ENCODE measurements at regions not wholly inside any gene's neighbourhood (a gene's known extent, or its start where the extent isn't known, plus 50 kb on each side); places are given as distances from the start of the nearest gene placed in this dataset.
"Not testable (repeated sequence)": the region's sequence is repeated elsewhere in the genome, so short reads cannot be mapped to it uniquely, and the experiment has no call there.

DNA sequence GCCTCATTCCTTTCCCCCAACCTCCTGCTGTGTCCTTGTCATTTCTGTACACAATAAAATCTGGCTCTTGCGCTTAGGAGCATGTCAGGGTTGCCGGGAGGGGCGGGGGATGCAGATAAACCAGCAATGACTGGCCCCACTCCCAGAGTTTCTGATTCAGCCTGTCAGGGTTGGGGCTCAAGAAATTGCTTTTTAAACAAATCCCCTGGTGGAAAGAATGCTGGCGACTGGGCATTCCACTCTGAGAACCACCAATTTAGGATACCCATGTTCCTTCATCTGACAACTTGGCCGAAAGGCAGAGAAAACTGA, 376.4 kb downstream of the TCERG1L start:
- DNase-seq (ENCODE audit: low read depth): no peak

DNA sequence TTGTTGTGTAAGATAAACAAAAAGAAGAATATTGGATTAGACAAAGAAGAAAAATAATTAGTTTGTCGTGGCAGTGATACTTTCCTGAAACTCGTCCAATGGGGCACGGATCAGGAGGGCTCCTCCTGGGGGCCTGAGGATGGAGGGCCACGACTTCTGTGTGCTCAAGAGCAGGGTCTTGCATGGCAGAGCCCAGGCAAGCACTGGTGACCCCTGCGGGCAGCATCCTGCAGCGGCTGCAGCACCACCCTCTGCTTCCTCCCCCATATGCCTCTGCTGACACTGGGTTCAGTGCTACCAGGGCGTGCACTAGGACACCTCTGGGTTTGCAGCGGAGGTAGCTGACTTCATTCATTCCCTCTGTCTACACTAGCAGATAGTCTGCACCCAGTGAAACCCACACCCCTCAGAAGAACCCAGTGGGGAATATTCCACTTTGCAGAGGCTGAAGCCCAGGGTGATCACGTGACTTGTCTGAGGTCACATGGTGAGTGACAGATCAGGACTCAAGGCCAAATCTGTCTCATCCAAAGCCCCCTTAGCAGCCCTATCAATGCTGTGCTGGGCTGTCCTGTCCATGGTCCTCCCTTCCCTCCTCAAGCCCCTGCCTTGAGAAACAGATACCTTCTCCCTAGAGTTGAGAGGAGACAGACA, 375.5 kb downstream of the TCERG1L start:
- no peak for DNase-seq (ENCODE audit: low read depth)

- no peak for DNase-seq (ENCODE audit: low read depth)
Observed at GRCh38 chr10:130936851-130937250, 374.7 kb downstream of the TCERG1L start.

- no peak for DNase-seq (ENCODE audit: low read depth)
Observed at GRCh38 chr10:130938051-130938450, 373.5 kb downstream of the TCERG1L start.

DNA sequence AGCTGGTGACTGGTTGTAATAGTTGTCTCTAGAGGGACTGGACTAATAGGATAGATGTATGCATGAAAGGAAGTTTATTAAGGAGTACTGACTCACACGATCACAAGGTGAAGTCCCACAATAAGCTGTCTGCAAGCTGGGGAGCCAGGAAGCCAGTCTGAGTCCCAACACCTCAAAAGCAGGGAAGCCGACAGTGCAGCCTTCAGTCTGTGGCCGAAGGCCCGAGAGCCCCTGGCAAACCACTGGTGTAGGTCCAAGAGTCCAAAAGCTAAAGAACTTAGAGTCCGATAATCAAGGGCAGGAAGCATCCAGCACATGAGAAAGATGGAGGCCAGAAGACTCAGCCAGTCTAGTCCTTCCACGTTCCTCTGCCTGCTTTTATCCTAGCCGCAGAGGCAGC, 372.6 kb downstream of the TCERG1L start:
- not testable (repeated sequence) for DNase-seq (ENCODE audit: low read depth)

DNA sequence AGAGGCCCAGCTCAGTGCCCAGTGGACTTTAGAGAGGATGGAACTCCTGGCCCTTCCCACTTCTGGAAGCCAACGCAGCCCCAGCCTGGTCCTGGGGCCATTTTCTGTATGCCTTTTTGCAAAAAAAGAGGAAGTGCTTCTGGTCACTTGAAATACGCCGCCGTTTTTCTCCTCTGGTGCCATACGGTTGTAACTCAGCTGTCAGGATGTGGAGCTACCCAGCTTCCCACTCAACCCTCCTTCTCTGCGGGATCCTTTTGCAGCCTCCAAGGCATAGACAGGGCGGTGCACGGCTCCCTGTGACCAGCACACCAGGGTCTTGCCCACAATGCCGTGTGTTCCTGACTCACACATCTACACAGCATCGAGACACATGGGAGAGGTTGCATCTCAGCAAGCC, 369.6 kb downstream of the TCERG1L start:
- DNase-seq (ENCODE audit: low read depth): no peak

GRCh38 chr10:130952086-130952485, 359.4 kb downstream of the TCERG1L start:
- no peak for DNase-seq (ENCODE audit: low read depth)

DNA sequence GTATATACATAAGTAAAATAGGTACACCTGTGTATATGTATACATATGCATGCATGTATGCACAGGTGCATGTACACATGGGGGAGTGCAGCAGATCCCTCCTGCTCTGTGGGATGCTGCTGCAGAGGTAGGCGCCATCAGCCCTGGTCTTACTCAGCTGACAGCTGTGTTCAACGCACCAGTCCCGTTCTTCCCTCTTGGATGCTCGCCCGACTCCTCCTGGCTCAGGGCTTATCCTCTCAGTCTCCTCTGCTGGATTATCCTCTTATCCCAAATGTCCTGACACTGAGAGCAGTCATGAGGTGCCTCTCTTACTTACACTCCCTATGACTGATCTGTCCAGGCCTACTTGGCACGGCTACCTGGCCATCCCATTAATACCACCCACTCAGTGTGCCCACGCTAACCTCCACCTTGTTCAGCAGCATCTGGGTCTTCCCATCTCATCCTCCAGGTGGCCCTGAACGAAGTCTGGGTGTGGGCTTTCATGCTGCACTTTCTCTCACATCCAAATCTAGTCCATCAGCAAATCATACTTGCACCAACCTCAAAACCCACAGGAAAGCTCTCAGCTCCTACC, 357.1 kb downstream of the TCERG1L start:
- DNase-seq (ENCODE audit: low read depth): no peak

- DNase-seq (ENCODE audit: low read depth): no peak
Observed at GRCh38 chr10:130956251-130956650, 355.3 kb downstream of the TCERG1L start.

DNA sequence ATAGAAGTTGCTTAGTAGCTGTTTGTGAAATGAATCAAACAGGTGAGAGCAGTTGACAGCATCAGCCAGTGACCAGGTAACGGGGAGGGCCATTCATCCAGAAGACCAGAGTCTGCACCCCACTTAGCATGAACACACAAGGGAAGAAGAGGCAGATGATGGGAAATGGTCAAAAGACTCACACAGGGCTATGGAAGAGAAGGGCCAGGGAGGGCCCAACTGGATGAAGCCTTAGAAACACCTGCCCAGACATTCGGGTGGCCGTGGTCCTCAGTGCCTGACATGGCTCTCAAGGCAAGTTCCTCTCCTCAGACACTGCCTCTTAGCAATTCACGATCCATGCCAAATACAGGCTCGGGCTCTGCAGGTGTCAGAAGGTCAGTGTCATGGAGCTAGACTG, 354.1 kb downstream of the TCERG1L start:
- DNase-seq (ENCODE audit: low read depth): no peak

DNA sequence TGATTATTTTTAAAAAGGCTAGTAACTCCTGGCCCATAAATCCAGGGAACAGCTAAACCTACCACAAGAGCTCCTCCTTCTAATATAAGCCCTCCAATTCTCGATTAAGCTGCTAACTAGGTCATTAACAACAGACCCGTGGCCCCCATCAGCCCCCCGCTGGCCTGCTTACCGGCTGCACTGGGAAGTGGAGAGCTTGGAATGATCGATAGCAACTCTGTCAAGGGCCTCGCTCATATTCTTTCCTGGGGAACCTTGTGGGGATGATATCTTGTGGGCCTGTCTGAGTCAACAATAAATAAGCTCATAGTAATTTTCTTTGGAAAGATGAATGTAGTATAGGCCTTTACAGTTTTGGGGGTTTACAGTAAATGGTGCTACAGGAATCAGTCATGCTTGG, 353.5 kb downstream of the TCERG1L start:
- DNase-seq (ENCODE audit: low read depth): no peak

DNA sequence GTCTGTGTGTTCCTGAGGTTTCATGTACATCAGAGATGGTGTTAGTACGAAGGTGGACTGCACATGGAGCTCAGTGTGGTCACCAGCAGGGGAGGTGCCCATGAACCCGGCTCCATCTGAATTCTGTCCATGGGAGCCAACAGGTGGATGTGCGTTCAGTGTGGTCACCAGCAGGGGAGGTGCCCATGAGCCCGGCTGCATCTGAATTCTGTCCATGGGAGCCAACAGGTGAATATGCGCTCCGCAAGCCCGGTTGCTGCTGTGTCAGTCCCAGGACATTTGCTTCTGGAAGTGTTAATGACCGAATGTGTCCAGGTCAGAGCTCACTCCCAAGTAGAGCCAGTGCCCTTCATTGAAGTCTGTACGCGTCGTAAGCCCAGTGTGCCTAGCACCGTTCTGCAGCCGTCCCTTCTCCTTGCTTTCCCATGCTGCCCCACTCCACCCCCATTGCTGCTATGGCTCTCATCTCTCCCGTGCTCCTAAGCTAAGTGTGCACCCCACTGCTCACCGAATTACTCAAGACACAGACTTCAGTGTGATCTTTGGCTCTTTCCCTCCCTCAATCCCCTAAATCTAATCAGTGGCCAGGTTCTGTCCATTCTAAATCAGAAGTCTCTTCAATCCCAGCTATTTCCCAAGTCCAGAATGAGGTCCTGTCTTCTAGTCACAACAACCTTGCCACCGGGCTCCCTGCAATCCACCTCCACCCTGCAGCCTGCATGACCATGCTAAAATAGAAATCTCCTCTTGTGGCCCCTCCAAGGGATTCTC, 352.4 kb downstream of the TCERG1L start:
- no peak for DNase-seq (ENCODE audit: low read depth)

DNA sequence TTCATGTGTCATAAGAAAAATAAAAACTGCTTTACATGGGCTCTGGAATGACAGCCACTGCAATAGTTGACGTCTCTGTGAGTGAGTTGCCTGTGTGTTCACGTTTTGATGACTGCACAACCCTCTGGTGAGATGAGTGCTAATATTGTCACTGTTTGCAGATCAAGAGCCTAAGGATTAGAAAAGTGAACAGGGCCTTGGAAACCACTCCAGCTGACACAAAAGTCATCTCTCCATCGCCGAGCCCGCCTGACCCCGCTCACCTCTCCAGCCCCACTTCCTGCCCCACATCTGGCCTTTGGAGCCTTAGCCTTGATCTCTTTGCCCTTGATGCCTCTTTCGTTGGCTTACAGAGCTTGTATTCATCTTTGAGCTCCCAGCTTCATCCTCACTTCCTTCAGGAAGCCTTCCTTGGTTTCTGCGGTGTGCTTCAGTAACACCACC, 351.7 kb downstream of the TCERG1L start:
- DNase-seq (ENCODE audit: low read depth): no peak

GRCh38 chr10:130960531-130960930, 351.0 kb downstream of the TCERG1L start:
- DNase-seq (ENCODE audit: low read depth): no peak

GRCh38 chr10:130961506-130962239, 349.8 kb downstream of the TCERG1L start:
- DNase-seq (ENCODE audit: low read depth): no peak

- DNase-seq (ENCODE audit: low read depth): no peak
Observed at GRCh38 chr10:130962240-130963051, 349.1 kb downstream of the TCERG1L start.

DNA sequence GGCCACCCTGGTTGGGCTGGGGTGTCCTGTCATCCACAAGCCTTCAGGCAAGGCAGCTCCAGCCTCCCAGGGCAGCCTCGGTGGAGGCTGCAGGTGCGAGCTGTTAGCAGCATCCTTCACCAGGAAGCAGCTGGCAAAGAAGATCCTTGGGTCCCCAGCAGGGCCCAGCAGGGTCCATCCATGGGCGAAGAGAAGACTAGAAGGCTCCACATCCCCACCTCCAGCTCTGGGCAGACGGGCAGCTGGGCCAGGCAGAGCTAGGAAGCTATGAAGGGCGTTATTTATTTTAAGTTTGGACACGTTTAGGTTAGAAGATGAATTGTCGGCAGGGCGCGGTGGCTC, 348.5 kb downstream of the TCERG1L start:
- DNase-seq (ENCODE audit: low read depth): no peak

- DNase-seq (ENCODE audit: low read depth): no peak
Observed at GRCh38 chr10:130963786-130964522, 347.6 kb downstream of the TCERG1L start.

GRCh38 chr10:130964771-130965170, 346.8 kb downstream of the TCERG1L start:
- DNase-seq (ENCODE audit: low read depth): no peak

DNA sequence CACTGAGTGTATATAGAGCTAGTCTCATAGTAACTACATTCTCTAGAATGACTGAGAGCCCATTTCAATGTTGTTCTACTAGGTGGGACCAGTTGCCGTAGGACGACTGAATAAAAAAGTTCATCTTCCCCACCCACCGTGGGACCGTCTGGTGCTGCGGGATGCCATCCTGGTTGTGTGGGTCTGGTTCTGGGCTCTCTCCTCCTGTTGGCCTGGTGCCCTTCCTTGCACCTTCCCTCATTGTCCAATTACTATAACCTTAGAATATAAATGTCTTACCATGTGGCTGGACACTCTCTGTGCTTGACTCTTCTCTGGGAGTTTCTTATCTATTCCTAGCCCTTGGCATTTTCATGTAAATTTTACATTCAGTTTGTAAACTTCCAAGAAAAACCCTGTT, 344.4 kb downstream of the TCERG1L start:
- no peak for DNase-seq (ENCODE audit: low read depth)

GRCh38 chr10:130967784-130968183, 343.7 kb downstream of the TCERG1L start:
- DNase-seq (ENCODE audit: low read depth): no peak

All from amniotic epithelial cell (primary cell).